GM18951 (cell line): ENCODE measurements at regions not wholly inside any gene's neighbourhood (a gene's known extent, or its start where the extent isn't known, plus 50 kb on each side); places are given as distances from the start of the nearest gene placed in this dataset.

Source experiments
- POLR2A ChIP-seq: IDR thresholded peaks from 4 replicates; pipeline ENCODE4 v1.6.1; 2011; ENCODE audit warnings: mild to moderate bottlenecking; ENCODE audit not compliant: insufficient read length, insufficient read depth; ENCODE audit errors: extremely low read depth
- in situ Hi-C: fragments of 300-500 bp; cut with MboI; formaldehyde crosslinking; loops from one replicate; pipeline ENCODE4 v1.12.0; 2022; ENCODE audit warnings: low sequenced_read_pairs, mixed read lengths, inconsistent platforms; ENCODE audit not compliant: unreplicated experiment

DNA sequence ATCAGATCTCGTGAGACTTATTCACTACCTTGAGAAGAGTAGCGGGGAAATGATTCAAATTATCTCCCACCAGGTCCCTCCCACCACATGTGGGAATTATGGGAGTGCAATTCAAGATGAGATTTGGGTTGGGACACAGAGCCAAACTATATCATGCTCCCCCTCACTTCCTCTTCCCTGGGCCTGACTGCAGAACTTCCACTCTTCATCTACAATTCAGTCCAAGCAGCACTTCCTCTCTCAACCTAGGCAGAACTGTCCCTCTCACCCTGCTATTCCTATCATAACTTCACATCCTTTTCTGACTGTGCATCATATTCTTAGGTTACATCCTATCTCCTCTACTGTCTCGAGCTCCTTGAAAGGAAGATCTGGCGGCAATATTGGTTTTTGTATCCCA lies 184.0 kb upstream of the HDDC2 start:
- in situ Hi-C loops = no loop called here
- TF ChIP-seq POLR2A = no peak

GRCh38 chr6:125486881-125487280 lies 185.1 kb upstream of the HDDC2 start:
- in situ Hi-C loops = no loop called here
- TF ChIP-seq POLR2A = no peak

DNA sequence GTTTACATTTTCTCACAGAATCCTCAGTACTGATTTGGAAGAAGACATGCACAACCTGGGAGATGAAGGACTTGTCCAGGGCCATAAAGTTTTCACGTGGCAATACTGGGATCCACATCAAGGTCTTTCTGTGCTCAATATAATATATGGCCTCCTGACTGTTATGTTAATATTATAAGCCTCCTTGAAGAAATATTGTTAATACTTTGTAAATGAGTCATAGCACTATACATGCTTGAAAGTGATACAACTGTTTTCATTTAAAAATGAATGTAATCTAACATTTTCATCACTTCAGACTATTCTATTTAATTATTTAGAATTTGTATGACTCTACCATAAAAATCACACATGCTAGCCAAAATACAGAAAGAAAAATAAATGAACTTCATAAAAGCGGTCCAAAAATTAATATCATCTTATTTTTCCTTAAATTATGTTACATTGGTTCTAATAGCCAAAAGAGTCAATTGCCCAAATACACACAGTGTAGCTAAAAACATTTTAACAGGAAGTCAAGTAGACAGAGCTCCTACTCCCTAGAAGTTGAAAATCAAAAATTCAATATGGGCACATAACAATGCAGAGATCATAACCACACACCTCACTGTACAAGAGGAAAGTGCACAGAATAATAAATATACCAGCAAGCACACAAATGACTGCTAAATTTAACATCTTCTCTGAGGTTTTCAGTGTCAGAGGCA lies 188.0 kb upstream of the HDDC2 start:
- no peak for TF ChIP-seq POLR2A
- in situ Hi-C loops = no loop called here

- no peak for TF ChIP-seq POLR2A
- in situ Hi-C loops = no loop called here
Measured at GRCh38 chr6:125491860-125492618, 190.3 kb upstream of the HDDC2 start.

DNA sequence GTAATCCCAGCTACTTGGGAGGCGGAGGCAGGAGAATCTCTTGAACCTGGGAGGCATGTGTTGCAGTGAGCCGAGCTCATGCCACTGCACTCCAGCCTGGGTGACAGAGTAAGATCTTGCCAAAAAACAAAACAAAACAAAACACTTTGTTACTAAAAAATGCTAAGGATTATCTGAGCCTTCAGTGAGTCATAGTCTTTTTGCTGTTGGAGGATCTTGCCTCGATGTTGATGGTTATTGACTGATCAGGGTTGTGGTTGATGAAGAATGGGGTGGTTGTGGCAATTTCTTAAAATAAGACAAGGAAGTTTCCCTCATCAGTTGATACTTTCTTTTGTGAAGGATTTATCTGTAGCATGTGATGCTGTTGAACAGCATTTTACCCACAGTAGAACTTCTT lies 196.8 kb upstream of the HDDC2 start:
- in situ Hi-C loops = no loop called here
- no peak for TF ChIP-seq POLR2A

- no peak for TF ChIP-seq POLR2A
- in situ Hi-C loops = no loop called here
Measured at GRCh38 chr6:125499535-125499934, 197.8 kb upstream of the HDDC2 start.

DNA sequence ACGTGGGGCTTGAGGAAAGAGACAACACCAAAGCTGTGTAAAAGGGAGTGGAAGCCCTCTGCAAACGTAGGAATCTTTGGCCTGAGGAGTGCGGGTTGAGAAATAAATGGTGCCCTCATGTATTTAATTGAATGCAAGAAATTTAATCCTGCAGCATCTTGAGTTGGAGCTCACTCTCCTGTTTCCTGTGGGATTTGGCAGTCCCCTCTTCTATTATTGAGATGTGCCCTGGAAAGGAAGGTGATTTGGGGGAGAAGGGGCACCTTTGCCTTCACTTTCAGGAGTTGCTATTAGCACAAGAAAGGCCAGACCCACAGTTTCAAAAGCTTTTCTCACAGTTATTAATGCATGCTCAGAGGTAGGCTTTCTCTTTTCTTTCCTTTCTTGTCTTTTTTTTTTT lies 201.4 kb upstream of the HDDC2 start:
- in situ Hi-C loops = loop anchor here (25.0 kb wide), 1 partner anchor 259 kb away; no protein-coding TSS in a partner anchor
- TF ChIP-seq POLR2A = no peak

DNA sequence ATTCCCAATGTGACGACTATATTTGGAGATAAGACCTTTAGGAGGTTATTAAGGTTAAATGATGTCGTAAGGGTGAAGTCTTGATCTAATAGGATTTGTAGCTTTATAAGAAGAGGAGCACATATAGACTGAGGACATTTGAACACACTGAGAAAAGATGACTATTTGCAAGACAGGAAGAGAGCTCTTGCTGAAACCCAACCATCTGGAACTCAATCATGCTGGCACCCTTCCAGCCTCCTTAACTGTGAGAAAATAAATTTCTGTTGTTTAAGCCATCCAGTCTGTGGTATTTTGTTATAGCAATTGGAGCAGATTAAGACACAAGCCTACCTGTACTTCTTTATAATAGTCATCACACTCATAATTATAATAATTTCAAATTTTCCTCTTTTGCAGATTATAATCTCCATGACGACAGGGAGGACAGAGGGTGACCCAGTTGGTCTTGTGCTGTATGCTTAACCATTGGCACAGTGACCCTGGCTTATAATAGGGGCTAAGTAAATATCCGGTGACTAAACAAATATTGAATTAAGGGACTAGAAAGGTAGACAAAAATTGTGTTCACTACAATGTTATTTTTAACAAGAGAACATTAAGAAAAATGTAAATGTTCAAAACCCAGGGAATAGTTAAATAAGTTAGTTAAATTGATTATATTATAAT lies 206.4 kb upstream of the HDDC2 start:
- in situ Hi-C loops = loop anchor here (25.0 kb wide), 1 partner anchor 254 kb away; no protein-coding TSS in a partner anchor
- TF ChIP-seq POLR2A = no peak

GRCh38 chr6:125508793-125509192 lies 207.0 kb upstream of the HDDC2 start:
- in situ Hi-C loops = loop anchor here (25.0 kb wide), 1 partner anchor 254 kb away; no protein-coding TSS in a partner anchor
- TF ChIP-seq POLR2A = no peak

GRCh38 chr6:125509477-125509876 lies 207.7 kb upstream of the HDDC2 start:
- no peak for TF ChIP-seq POLR2A
- in situ Hi-C loops = loop anchor here (25.0 kb wide), 1 partner anchor 253 kb away; no protein-coding TSS in a partner anchor

- in situ Hi-C loops = loop anchor here (25.0 kb wide), 1 partner anchor 252 kb away; no protein-coding TSS in a partner anchor
- TF ChIP-seq POLR2A = no peak
Measured at GRCh38 chr6:125510405-125510804, 208.6 kb upstream of the HDDC2 start.

GRCh38 chr6:125511809-125512396 lies 210.1 kb upstream of the HDDC2 start:
- no peak for TF ChIP-seq POLR2A
- in situ Hi-C loops = loop anchor here (25.0 kb wide), 1 partner anchor 250 kb away; no protein-coding TSS in a partner anchor

DNA sequence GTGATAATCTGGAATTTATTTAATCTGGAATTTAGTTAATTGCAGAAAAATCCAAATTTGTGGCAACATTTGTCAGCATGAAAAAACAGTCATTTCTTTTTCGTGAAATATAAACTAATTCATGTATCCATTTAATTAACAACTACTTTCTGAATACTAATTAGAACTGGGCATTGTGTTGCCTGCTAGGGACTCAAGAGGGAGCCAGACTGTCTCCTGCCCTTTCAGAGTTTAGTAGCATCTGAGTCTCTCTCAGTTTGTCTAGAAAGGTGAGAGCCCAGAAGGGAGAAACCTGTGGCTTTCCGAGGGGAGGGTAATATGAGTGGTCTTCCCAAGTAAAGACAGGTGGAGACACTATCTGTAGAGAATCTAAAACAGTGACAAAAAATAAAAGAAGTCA lies 210.9 kb upstream of the HDDC2 start:
- in situ Hi-C loops = loop anchor here (25.0 kb wide), 1 partner anchor 250 kb away; no protein-coding TSS in a partner anchor
- TF ChIP-seq POLR2A = no peak
